ENCODE measurements at regions not wholly inside any gene's neighbourhood (a gene's known extent, or its start where the extent isn't known, plus 50 kb on each side); places are given as distances from the start of the nearest gene placed in this dataset.

GRCh38 chr5:27491746-27492439 lies 453.5 kb upstream of the CDH9 start:
- Histone ChIP-seq H3K4me1 (replicated peaks) (no peaks in the 10 kb centered on the region), H3K4me3 (no peak overlapping the region), H3K9me3 (no peaks in the 10 kb centered on the region), H3K27me3 (replicated peaks; ENCODE audit: insufficient read depth) (no peaks in the 10 kb centered on the region), H3K27ac (no peak overlapping the region), H3K36me3 (no peaks in the 10 kb centered on the region)
- intact Hi-C loops (cut with DNase I), result no loop called here
- TF ChIP-seq POLR2A (IDR thresholded peaks at IDR 0.05) (no peak), POLR2AphosphoS5 (IDR thresholded peaks at IDR 0.05) (no peak)
- TF ChIP-seq, protein P1, sequence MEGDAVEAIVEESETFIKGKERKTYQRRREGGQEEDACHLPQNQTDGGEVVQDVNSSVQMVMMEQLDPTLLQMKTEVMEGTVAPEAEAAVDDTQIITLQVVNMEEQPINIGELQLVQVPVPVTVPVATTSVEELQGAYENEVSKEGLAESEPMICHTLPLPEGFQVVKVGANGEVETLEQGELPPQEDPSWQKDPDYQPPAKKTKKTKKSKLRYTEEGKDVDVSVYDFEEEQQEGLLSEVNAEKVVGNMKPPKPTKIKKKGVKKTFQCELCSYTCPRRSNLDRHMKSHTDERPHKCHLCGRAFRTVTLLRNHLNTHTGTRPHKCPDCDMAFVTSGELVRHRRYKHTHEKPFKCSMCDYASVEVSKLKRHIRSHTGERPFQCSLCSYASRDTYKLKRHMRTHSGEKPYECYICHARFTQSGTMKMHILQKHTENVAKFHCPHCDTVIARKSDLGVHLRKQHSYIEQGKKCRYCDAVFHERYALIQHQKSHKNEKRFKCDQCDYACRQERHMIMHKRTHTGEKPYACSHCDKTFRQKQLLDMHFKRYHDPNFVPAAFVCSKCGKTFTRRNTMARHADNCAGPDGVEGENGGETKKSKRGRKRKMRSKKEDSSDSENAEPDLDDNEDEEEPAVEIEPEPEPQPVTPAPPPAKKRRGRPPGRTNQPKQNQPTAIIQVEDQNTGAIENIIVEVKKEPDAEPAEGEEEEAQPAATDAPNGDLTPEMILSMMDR (IDR thresholded peaks at IDR 0.05), result no peak
- DNase-seq (ENCODE audit: low spot score), result no peak
- 93% methylated on average over 3 of the region's 3 CpGs for WGBS

- no peaks in the 10 kb centered on the region for H3K27me3 ChIP-seq (replicated peaks; ENCODE audit: insufficient read depth)
- intact Hi-C loops (cut with DNase I), result no loop called here
- no peak overlapping the region for H3K27ac ChIP-seq
- H3K4me1 ChIP-seq (replicated peaks), result no peaks in the 10 kb centered on the region
- H3K9me3 ChIP-seq, result no peaks in the 10 kb centered on the region
- TF ChIP-seq POLR2AphosphoS5 (IDR thresholded peaks at IDR 0.05) (no peak), POLR2A (IDR thresholded peaks at IDR 0.05) (no peak)
- TF ChIP-seq, protein P1 (IDR thresholded peaks at IDR 0.05), result no peak
- H3K36me3 ChIP-seq, result no peaks in the 10 kb centered on the region
- no peak overlapping the region for H3K4me3 ChIP-seq
- no peak for DNase-seq (ENCODE audit: low spot score)
- 33% methylated on average over 2 of the region's 2 CpGs for WGBS
These were observed 452.7 kb upstream of the CDH9 start for GRCh38 chr5:27491047-27491446.

GRCh38 chr5:27489701-27490100 lies 451.3 kb upstream of the CDH9 start:
- Histone ChIP-seq H3K4me1 (replicated peaks) (no peaks in the 10 kb centered on the region), H3K4me3 (no peak overlapping the region), H3K9me3 (no peaks in the 10 kb centered on the region), H3K27me3 (replicated peaks; ENCODE audit: insufficient read depth) (no peaks in the 10 kb centered on the region), H3K27ac (no peak overlapping the region), H3K36me3 (no peaks in the 10 kb centered on the region)
- no peak for DNase-seq (ENCODE audit: low spot score)
- TF ChIP-seq, protein P1 (IDR thresholded peaks at IDR 0.05), result no peak
- TF ChIP-seq POLR2A (IDR thresholded peaks at IDR 0.05) (no peak), POLR2AphosphoS5 (IDR thresholded peaks at IDR 0.05) (no peak)
- WGBS, result 72% methylated on average over 1 of the region's 1 CpG
- intact Hi-C loops (cut with DNase I), result no loop called here

- Histone ChIP-seq H3K36me3 (no peaks in the 10 kb centered on the region), H3K27ac (no peak overlapping the region), H3K9me3 (no peaks in the 10 kb centered on the region), H3K27me3 (replicated peaks; ENCODE audit: insufficient read depth) (no peaks in the 10 kb centered on the region), H3K4me3 (no peak overlapping the region), H3K4me1 (replicated peaks) (no peaks in the 10 kb centered on the region)
- DNase-seq (ENCODE audit: low spot score), result no peak
- intact Hi-C loops (cut with DNase I), result no loop called here
- TF ChIP-seq POLR2AphosphoS5 (IDR thresholded peaks at IDR 0.05), result no peak
- TF ChIP-seq POLR2A (IDR thresholded peaks at IDR 0.05), result no peak
- TF ChIP-seq, protein P1 (IDR thresholded peaks at IDR 0.05), result no peak
- 45% methylated on average over 1 of the region's 1 CpG for whole genome bisulfite sequencing
These were observed 444.3 kb upstream of the CDH9 start for GRCh38 chr5:27482663-27483062.

DNA sequence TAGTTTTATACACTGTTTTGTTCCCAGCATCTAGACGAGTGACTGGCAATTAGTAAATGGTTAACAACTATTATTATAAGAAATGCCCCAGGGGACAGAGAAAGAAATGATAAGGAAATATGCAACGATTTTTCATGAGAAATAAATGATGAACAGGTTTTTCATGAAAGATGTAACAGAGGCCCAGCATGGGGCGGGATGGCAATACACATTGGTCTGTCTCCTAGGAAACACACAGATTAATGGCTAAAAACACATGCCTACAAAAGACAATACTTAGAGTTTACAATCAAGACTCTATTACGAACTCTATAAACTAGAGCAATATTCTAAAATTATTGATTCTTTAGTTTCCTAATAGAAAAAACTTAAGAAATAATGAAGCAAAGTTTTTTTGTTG lies 441.5 kb upstream of the CDH9 start:
- no peaks in the 10 kb centered on the region for H3K27me3 ChIP-seq (replicated peaks; ENCODE audit: insufficient read depth)
- TF ChIP-seq POLR2A (IDR thresholded peaks at IDR 0.05), result no peak
- TF ChIP-seq, protein P1 (IDR thresholded peaks at IDR 0.05), result no peak
- no peak for TF ChIP-seq POLR2AphosphoS5 (IDR thresholded peaks at IDR 0.05)
- WGBS, result 71% methylated on average over 4 of the region's 4 CpGs
- H3K36me3 ChIP-seq, result no peaks in the 10 kb centered on the region
- no peak overlapping the region for H3K27ac ChIP-seq
- H3K9me3 ChIP-seq, result no peaks in the 10 kb centered on the region
- intact Hi-C loops (cut with DNase I), result no loop called here
- no peaks in the 10 kb centered on the region for H3K4me1 ChIP-seq (replicated peaks)
- no peak for DNase-seq (ENCODE audit: low spot score)
- H3K4me3 ChIP-seq, result no peak overlapping the region

Data from prostate gland (tissue), 2 donors.